ENCODE measurements at regions not wholly inside any gene's neighbourhood (a gene's known extent, or its start where the extent isn't known, plus 50 kb on each side); places are given as distances from the start of the nearest gene placed in this dataset.

- no peak for DNase-seq
Observed at GRCh38 chr12:46914336-46914735, 88.5 kb upstream of the SLC38A4 start.

- no peak for DNase-seq
Observed at GRCh38 chr12:46915082-46915481, 89.3 kb upstream of the SLC38A4 start.

GRCh38 chr12:46915836-46916235, 90.0 kb upstream of the SLC38A4 start:
- no peak for DNase-seq

- no peak for DNase-seq
Observed at GRCh38 chr12:46916796-46917419, 91.1 kb upstream of the SLC38A4 start.

- DNase-seq = no peak
Observed at GRCh38 chr12:46917821-46918220, 92.0 kb upstream of the SLC38A4 start.

- no peak for DNase-seq
Observed at GRCh38 chr12:46918631-46919030, 92.8 kb upstream of the SLC38A4 start.

- DNase-seq = no peak
Observed at GRCh38 chr12:46919666-46920400, 94.0 kb upstream of the SLC38A4 start.

- no peak for DNase-seq
Observed at GRCh38 chr12:46920499-46920898, 94.7 kb upstream of the SLC38A4 start.

- no peak for DNase-seq
Observed at GRCh38 chr12:46921048-46921763, 95.4 kb upstream of the SLC38A4 start.

GRCh38 chr12:46921764-46922133, 96.0 kb upstream of the SLC38A4 start:
- DNase-seq = no peak

- no peak for DNase-seq
Observed at GRCh38 chr12:46926526-46926925, 100.7 kb upstream of the SLC38A4 start.

- DNase-seq = no peak
Observed at GRCh38 chr12:46930101-46930500, 104.3 kb upstream of the SLC38A4 start.

GRCh38 chr12:46933947-46934346, 108.2 kb upstream of the SLC38A4 start:
- peak; percentile 28 for DNase-seq

GRCh38 chr12:46934374-46935111, 108.7 kb upstream of the SLC38A4 start:
- no peak for DNase-seq

GRCh38 chr12:46935271-46935847, 109.6 kb upstream of the SLC38A4 start:
- no peak for DNase-seq

GRCh38 chr12:46936042-46936441, 110.2 kb upstream of the SLC38A4 start:
- DNase-seq = no peak

GRCh38 chr12:46938071-46938678, 112.4 kb upstream of the SLC38A4 start:
- DNase-seq = no peak

- no peak for DNase-seq
Observed at GRCh38 chr12:46941981-46942380, 116.2 kb upstream of the SLC38A4 start.

- DNase-seq = no peak
Observed at GRCh38 chr12:46942579-46942978, 116.8 kb upstream of the SLC38A4 start.

- no peak for DNase-seq
Observed at GRCh38 chr12:46944088-46944487, 118.3 kb upstream of the SLC38A4 start.

- DNase-seq = no peak
Observed at GRCh38 chr12:46944771-46945170, 119.0 kb upstream of the SLC38A4 start.

GRCh38 chr12:46945591-46945990, 119.8 kb upstream of the SLC38A4 start:
- DNase-seq = no peak

GRCh38 chr12:46946137-46946536, 120.3 kb upstream of the SLC38A4 start:
- DNase-seq = no peak

Data from activated CD4-positive, alpha-beta T cell treated with anti-CD3 and anti-CD28 coated beads, Interleukin-2, Interleukin-6, amounts not matched to agents 100 ng/mL and 50 ng/mL, durations not matched to agents 16 hours and 8 hours (primary cell).